Type B pancreatic cell (in vitro differentiated cells): ENCODE measurements at regions not wholly inside any gene's neighbourhood (a gene's known extent, or its start where the extent isn't known, plus 50 kb on each side); places are given as distances from the start of the nearest gene placed in this dataset.

Source experiments
- DNase-seq: peaks from one replicate; pipeline ENCODE4 v3.0.0; 2021; ENCODE audit warnings: mixed read lengths; ENCODE audit not compliant: unreplicated experiment; ENCODE audit errors: extremely low spot score
- H3K27ac Mint-ChIP-seq: 2 replicates; pipeline ENCODE4 v1.8.0; 2021; ENCODE audit warnings: mild to moderate bottlenecking, mixed read lengths
- H3K27me3 Mint-ChIP-seq: 2 replicates; pipeline ENCODE4 v1.8.0; 2021; ENCODE audit warnings: mixed read lengths
- H3K36me3 Mint-ChIP-seq: 2 replicates; pipeline ENCODE4 v1.8.0; 2021; ENCODE audit warnings: mixed read lengths
- H3K4me1 Mint-ChIP-seq: one replicate; pipeline ENCODE4 v1.8.0; 2021; ENCODE audit warnings: mixed read lengths; ENCODE audit not compliant: unreplicated experiment
- H3K4me3 Mint-ChIP-seq: 2 replicates; pipeline ENCODE4 v1.8.0; 2021; ENCODE audit warnings: mild to moderate bottlenecking, mixed read lengths
- H3K9me3 Mint-ChIP-seq: 2 replicates; pipeline ENCODE4 v1.8.0; 2021; ENCODE audit warnings: mixed read lengths
- TF ChIP-seq, protein P1 (sequence below): fragments of 200-600 bp; sonication (generic); conservative IDR thresholded peaks from 2 replicates; pipeline ENCODE4 v1.5.0; 2021; ENCODE audit warnings: antibody characterized with exemption, mild to moderate bottlenecking

DNA sequence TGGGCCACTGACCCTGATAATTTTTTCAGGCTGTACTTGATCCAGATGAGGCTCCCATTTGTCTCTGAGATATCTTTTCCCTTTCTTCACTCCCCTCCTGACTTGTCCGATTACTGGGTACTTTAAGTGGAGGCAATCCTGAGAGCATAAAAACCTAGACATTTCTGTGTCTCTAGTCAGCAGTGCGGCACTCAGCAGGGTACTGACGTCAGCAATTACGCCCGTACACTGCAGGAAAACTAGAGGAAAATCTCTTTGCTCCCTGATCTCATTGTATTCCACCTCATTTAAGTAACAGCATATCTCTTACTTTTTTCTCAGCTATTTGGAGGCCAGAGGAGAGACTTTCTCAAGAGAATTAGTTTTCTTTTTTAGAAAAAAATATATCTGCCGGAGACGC is 315.5 kb upstream of the OR4E1 start:
- no peak for DNase-seq
- TF ChIP-seq, protein P1, sequence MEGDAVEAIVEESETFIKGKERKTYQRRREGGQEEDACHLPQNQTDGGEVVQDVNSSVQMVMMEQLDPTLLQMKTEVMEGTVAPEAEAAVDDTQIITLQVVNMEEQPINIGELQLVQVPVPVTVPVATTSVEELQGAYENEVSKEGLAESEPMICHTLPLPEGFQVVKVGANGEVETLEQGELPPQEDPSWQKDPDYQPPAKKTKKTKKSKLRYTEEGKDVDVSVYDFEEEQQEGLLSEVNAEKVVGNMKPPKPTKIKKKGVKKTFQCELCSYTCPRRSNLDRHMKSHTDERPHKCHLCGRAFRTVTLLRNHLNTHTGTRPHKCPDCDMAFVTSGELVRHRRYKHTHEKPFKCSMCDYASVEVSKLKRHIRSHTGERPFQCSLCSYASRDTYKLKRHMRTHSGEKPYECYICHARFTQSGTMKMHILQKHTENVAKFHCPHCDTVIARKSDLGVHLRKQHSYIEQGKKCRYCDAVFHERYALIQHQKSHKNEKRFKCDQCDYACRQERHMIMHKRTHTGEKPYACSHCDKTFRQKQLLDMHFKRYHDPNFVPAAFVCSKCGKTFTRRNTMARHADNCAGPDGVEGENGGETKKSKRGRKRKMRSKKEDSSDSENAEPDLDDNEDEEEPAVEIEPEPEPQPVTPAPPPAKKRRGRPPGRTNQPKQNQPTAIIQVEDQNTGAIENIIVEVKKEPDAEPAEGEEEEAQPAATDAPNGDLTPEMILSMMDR, result no peak
- no peaks in the 10 kb centered on the region for H3K9me3 Mint-ChIP-seq
- H3K36me3 Mint-ChIP-seq, result no peaks in the 10 kb centered on the region
- H3K4me3 Mint-ChIP-seq, result no peak overlapping the region
- no peaks in the 10 kb centered on the region for H3K4me1 Mint-ChIP-seq
- peaks cover 20% of the 10 kb centered on the region for H3K27me3 Mint-ChIP-seq
- H3K27ac Mint-ChIP-seq, result no peak overlapping the region

DNA sequence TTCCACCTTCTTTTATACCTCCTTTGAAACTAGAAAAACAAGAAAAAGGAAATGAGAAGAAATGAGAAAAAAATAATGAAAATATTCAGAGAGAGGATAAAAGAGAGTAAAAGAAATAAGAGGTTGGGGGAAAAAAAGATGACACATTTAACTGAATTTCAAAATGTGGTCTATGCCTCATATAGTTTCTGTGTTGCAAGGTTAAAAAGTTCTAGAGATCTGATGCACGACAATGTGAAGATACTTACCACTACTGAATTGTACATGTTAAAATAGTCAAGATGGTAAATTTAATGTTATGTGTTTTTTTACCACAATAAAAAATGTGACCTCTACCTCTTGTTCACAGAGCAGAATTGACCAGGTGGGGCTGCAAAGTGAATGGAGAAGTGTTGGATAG is 314.8 kb upstream of the OR4E1 start:
- H3K36me3 Mint-ChIP-seq, result no peaks in the 10 kb centered on the region
- H3K4me3 Mint-ChIP-seq, result no peak overlapping the region
- H3K9me3 Mint-ChIP-seq, result no peaks in the 10 kb centered on the region
- TF ChIP-seq, protein P1, result no peak
- DNase-seq, result no peak
- peaks cover 21% of the 10 kb centered on the region for H3K27me3 Mint-ChIP-seq
- H3K4me1 Mint-ChIP-seq, result no peaks in the 10 kb centered on the region
- no peak overlapping the region for H3K27ac Mint-ChIP-seq

DNA sequence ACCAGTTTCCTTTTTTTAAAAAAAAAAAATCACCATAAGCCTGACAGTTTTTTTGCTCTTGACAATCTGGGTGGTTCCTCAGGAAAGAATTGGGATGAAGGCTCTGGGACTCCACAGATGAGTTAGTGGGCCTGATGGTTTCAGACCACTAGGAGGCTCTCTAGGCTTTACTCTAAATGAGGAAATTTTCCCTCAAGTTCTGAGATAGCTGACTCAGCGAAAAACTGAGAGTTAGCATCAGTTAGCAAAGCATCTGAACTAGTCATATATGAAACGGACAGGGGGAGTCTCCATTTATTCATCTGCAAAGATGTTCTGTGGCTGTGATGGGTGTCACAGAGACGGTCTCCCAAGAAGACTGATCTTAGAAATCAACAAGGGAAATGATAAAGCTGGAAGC is 314.3 kb upstream of the OR4E1 start:
- Mint-ChIP-seq H3K4me3 (no peak overlapping the region), H3K36me3 (no peaks in the 10 kb centered on the region), H3K9me3 (no peaks in the 10 kb centered on the region), H3K4me1 (no peaks in the 10 kb centered on the region), H3K27me3 (peaks cover 19% of the 10 kb centered on the region), H3K27ac (no peak overlapping the region)
- DNase-seq, result no peak
- TF ChIP-seq, protein P1, result peak; percentile 76

DNA sequence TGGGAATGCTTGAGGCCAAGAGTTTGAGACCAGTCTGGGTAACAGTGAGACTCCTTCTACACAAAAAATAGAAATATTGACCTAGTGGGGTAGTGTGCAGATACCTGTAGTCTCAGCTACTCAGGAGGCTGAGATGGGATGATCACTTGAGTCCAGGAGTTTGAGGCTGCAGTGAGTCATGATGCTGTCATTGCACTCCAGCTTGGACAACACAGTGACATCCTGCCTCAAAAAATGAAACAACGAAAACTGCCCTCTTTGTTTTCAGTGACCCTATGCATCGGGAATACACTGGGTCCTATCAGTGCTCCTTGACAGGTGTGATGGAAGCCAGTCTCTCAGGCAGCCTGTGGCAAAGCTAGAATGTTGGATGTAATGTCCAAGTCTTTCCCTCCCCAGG is 311.5 kb upstream of the OR4E1 start:
- TF ChIP-seq, protein P1, result no peak
- H3K36me3 Mint-ChIP-seq, result no peaks in the 10 kb centered on the region
- H3K4me1 Mint-ChIP-seq, result no peaks in the 10 kb centered on the region
- H3K9me3 Mint-ChIP-seq, result no peaks in the 10 kb centered on the region
- no peak overlapping the region for H3K27ac Mint-ChIP-seq
- H3K27me3 Mint-ChIP-seq, result peaks cover 23% of the 10 kb centered on the region
- DNase-seq, result no peak
- no peak overlapping the region for H3K4me3 Mint-ChIP-seq

DNA sequence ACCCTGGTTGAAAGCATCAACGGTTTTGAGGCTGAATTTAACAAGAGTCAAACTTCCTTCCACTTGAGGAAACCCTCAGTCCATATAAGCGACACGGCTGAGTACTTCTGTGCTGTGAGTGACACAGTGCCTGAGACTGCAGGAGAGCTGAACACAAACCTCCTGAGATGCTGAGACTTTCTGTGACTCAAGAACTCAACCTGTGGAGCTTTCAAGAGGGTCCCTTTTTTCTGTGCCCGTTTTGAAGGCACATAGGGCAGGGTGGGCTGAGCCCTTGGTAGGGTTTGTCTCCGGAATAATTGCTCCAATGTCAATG is 305.3 kb upstream of the OR4E1 start:
- no peak for DNase-seq
- no peak overlapping the region for H3K27ac Mint-ChIP-seq
- H3K4me3 Mint-ChIP-seq, result no peak overlapping the region
- H3K27me3 Mint-ChIP-seq, result peaks cover 46% of the 10 kb centered on the region
- no peaks in the 10 kb centered on the region for H3K36me3 Mint-ChIP-seq
- no peaks in the 10 kb centered on the region for H3K4me1 Mint-ChIP-seq
- TF ChIP-seq, protein P1, result no peak
- no peaks in the 10 kb centered on the region for H3K9me3 Mint-ChIP-seq
